HL-60/S4 (cell line): ENCODE measurements at regions not wholly inside any gene's neighbourhood (a gene's known extent, or its start where the extent isn't known, plus 50 kb on each side); places are given as distances from the start of the nearest gene placed in this dataset.

Experiments used
- in situ Hi-C: fragments of 300-500 bp; cut with MboI; formaldehyde crosslinking; loops from 2 replicates; pipeline ENCODE4 v1.14.3; 2022; ENCODE audit warnings: low sequenced_read_pairs

- in situ Hi-C loops = no loop called here
These were observed 911.6 kb downstream of the TFAP2A start for GRCh38 chr6:9503111-9503761.

GRCh38 chr6:9499709-9500108 is 915.2 kb downstream of the TFAP2A start:
- in situ Hi-C loops = no loop called here

GRCh38 chr6:9496837-9497236 is 918.0 kb downstream of the TFAP2A start:
- in situ Hi-C loops = no loop called here

- in situ Hi-C loops = no loop called here
These were observed 920.0 kb downstream of the TFAP2A start for GRCh38 chr6:9494864-9495263.

GRCh38 chr6:9492790-9493189 is 922.1 kb downstream of the TFAP2A start:
- in situ Hi-C loops = no loop called here

GRCh38 chr6:9487128-9487527 is 927.7 kb downstream of the TFAP2A start:
- in situ Hi-C loops = no loop called here

- in situ Hi-C loops = no loop called here
These were observed 928.9 kb downstream of the TFAP2A start for GRCh38 chr6:9485992-9486391.

GRCh38 chr6:9484686-9485085 is 930.2 kb downstream of the TFAP2A start:
- in situ Hi-C loops = no loop called here

GRCh38 chr6:9484091-9484490 is 930.8 kb downstream of the TFAP2A start:
- in situ Hi-C loops = no loop called here

GRCh38 chr6:9482030-9482738 is 932.7 kb downstream of the TFAP2A start:
- in situ Hi-C loops = no loop called here

GRCh38 chr6:9481292-9482029 is 933.4 kb downstream of the TFAP2A start:
- in situ Hi-C loops = no loop called here

- in situ Hi-C loops = no loop called here
These were observed 946.6 kb downstream of the TFAP2A start for GRCh38 chr6:9468277-9468676.

GRCh38 chr6:9467741-9468140 is 947.1 kb downstream of the TFAP2A start:
- in situ Hi-C loops = no loop called here

- in situ Hi-C loops = no loop called here
These were observed 950.3 kb downstream of the TFAP2A start for GRCh38 chr6:9464583-9464982.

GRCh38 chr6:9463311-9463710 is 951.6 kb downstream of the TFAP2A start:
- in situ Hi-C loops = no loop called here

- in situ Hi-C loops = no loop called here
These were observed 953.7 kb downstream of the TFAP2A start for GRCh38 chr6:9461188-9461587.

- in situ Hi-C loops = no loop called here
These were observed 956.5 kb downstream of the TFAP2A start for GRCh38 chr6:9458424-9458823.

GRCh38 chr6:9455864-9456658 is 958.8 kb downstream of the TFAP2A start:
- in situ Hi-C loops = no loop called here

GRCh38 chr6:9439621-9440330 is 975.1 kb downstream of the TFAP2A start:
- in situ Hi-C loops = no loop called here

- in situ Hi-C loops = no loop called here
These were observed 977.0 kb downstream of the TFAP2A start for GRCh38 chr6:9437836-9438235.

GRCh38 chr6:9435281-9435680 is 979.6 kb downstream of the TFAP2A start:
- in situ Hi-C loops = no loop called here
